ENCODE measurements at regions not wholly inside any gene's neighbourhood (a gene's known extent, or its start where the extent isn't known, plus 50 kb on each side); places are given as distances from the start of the nearest gene placed in this dataset.
A peak's percentile ranks its signal among the peaks of the same experiment; 100 is the strongest.

DNA sequence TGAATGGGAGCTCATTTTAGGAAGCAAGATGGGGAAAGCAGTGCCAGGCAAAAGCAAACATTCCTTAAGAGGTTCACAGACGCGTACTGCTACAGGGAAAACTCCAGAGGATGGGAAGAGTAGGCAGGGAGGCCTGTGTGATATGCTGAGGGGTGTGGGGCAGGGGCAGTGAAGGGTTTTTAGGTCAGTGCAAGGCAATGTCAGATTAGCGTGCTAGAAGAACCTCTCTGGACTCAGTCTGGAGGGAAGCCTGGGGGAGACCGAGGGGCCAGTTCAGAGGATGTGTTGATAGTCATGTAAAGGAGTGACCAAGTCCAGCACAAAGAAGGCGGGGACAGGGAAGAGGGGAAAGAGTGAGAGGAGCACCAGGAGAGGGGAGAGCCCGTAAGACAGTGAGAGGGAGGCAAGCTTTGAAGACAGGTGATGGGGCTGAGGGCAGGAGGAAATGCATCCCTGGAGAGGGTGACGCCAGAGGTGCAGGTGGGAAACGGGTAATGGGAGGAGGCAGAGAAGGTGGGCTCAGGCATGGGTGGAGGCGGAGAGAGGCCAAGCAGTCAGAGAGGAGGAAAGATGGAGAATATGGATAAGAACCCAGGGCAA, 134.5 kb downstream of the MTX3 start:
- 89 to 92% methylated on average over 9 of the region's 9 CpGs for WGBS, 2 donors
- intact Hi-C loops (cut with DNase I; ENCODE audit: low total_unique reads), result no loop called here
- no peak for TF ChIP-seq POLR2A (IDR thresholded peaks at IDR 0.05)
- TF ChIP-seq, protein P1, sequence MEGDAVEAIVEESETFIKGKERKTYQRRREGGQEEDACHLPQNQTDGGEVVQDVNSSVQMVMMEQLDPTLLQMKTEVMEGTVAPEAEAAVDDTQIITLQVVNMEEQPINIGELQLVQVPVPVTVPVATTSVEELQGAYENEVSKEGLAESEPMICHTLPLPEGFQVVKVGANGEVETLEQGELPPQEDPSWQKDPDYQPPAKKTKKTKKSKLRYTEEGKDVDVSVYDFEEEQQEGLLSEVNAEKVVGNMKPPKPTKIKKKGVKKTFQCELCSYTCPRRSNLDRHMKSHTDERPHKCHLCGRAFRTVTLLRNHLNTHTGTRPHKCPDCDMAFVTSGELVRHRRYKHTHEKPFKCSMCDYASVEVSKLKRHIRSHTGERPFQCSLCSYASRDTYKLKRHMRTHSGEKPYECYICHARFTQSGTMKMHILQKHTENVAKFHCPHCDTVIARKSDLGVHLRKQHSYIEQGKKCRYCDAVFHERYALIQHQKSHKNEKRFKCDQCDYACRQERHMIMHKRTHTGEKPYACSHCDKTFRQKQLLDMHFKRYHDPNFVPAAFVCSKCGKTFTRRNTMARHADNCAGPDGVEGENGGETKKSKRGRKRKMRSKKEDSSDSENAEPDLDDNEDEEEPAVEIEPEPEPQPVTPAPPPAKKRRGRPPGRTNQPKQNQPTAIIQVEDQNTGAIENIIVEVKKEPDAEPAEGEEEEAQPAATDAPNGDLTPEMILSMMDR (IDR thresholded peaks at IDR 0.05), result no peak
- H3K4me3 ChIP-seq (ENCODE audit: low read depth, poor library complexity, severe bottlenecking), result no peak overlapping the region
- DNase-seq (ENCODE audit: low spot score in 2 of 2), result peak in 1 of 2 donors; percentile 70

DNA sequence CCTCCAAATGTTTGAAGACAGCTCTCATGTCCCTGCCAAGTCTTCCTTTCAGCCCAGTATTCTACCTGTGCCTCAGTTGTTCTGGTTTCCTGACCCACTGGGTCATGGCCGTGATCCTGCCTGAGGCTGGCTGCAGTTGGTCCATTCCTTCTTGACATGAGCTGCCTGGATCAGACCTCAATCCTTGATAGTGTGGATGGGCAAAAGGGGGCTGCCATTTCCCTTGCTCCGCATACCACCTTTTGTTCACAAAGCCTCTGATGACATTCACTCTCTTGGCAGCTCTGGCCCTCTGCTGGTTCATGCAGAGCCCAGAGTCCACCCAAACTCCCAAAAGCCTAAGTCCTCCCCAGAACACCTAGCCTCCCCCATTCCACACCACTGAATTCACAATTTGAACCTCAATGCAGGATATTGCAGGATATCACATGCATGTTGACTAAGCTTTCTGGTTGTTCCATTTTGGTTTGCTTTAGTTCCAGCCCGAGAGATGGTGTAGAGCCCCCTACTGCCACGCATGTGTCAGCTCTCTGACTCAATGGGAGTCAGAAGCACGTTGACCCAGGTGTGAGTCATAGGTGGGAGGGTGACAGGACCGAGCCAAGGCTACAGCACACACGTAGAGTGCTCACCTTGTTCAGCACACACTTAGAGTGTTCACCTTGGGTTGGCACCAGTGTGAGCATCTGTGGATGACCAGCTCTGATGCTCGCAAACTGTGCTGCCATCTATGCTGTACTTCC, 137.2 kb downstream of the MTX3 start:
- TF ChIP-seq, protein P1 (IDR thresholded peaks at IDR 0.05), result no peak
- no peak for TF ChIP-seq POLR2A (IDR thresholded peaks at IDR 0.05)
- intact Hi-C loops (cut with DNase I; ENCODE audit: low total_unique reads), result no loop called here
- 77 to 87% methylated on average over 8 of the region's 8 CpGs for WGBS, 2 donors
- no peak overlapping the region for H3K4me3 ChIP-seq (ENCODE audit: low read depth, poor library complexity, severe bottlenecking)
- peak in 1 of 2 donors; percentile 28 for DNase-seq (ENCODE audit: low spot score in 2 of 2)

DNA sequence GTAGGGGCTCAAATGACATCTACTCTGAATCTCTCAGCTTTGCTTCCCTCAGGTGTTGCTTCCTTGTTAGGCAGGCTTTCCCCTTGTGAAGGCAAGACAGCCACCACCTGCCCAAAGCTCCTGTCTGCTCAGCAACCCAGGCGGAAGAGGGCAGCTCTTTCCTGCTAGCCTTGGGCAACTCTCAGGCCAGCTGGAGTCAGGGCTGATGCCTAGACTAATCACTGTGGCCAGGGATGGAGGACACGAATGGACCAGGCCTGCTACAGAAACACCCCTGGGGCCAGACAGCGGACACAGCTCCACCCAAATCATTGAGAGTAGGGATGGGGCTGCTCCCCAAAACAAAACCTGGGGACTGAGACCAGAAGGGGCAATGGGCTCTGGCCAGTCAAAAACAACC, 138.0 kb downstream of the MTX3 start:
- intact Hi-C loops (cut with DNase I; ENCODE audit: low total_unique reads), result no loop called here
- TF ChIP-seq POLR2A (IDR thresholded peaks at IDR 0.05), result no peak
- TF ChIP-seq, protein P1 (IDR thresholded peaks at IDR 0.05), result no peak
- no peak overlapping the region for H3K4me3 ChIP-seq (ENCODE audit: low read depth, poor library complexity, severe bottlenecking)
- WGBS, 2 donors, result 89 to 90% methylated on average over 3 of the region's 3 CpGs
- peak in 1 of 2 donors; percentile 52 for DNase-seq (ENCODE audit: low spot score in 2 of 2)

DNA sequence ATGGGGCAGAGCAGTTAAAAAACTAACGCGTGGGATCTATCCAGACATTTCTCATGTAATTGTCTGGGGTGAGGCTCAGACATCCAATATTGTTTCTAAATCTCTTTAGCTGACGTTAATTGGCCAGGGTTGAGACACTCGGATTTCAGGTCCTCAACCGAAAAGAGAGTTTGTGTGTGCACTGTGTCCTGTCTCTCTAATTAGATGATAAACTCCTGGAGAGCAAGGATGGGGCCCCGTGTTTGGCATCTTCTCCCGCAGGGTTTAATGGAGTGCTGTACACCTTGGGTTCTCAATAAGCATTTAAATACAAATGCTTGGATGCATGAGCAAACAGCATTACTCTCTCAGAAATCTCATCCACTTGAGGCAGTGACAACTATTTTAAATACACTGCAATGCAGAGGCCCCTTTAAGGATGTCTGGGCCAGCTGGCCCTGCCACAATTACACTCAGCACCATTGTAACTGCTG, 139.6 kb downstream of the MTX3 start:
- intact Hi-C loops (cut with DNase I; ENCODE audit: low total_unique reads), result no loop called here
- WGBS, 2 donors, result 70 to 76% methylated on average over 7 of the region's 7 CpGs
- TF ChIP-seq, protein P1 (IDR thresholded peaks at IDR 0.05), result no peak
- no peak for TF ChIP-seq POLR2A (IDR thresholded peaks at IDR 0.05)
- no peak overlapping the region for H3K4me3 ChIP-seq (ENCODE audit: low read depth, poor library complexity, severe bottlenecking)
- peak in 1 of 2 donors; percentile 14 for DNase-seq (ENCODE audit: low spot score in 2 of 2)

DNA sequence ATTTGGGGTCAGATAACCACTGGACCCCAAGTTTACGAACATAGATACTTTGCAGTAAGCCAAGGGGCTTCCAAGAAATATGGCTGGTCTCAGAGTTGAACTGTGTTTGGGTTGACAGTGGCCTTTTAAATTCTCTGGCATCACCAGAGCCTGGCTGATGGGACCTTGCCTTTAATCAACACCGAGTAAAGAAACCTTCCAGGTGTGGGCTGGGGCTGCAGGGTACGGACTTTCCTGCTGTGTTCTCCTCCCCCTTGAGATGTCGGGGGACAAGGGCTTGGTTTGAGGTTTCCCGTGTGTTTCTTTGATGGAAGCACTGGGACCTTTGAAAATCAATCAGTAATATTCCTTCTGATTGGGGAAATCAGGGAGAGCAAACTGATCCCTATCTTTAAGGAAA, 140.1 kb downstream of the MTX3 start:
- intact Hi-C loops (cut with DNase I; ENCODE audit: low total_unique reads), result no loop called here
- WGBS, 2 donors, result 72 to 86% methylated on average over 5 of the region's 5 CpGs
- peak in 1 of 2 donors; percentile 46 for DNase-seq (ENCODE audit: low spot score in 2 of 2)
- TF ChIP-seq, protein P1 (IDR thresholded peaks at IDR 0.05), result no peak
- no peak for TF ChIP-seq POLR2A (IDR thresholded peaks at IDR 0.05)
- no peak overlapping the region for H3K4me3 ChIP-seq (ENCODE audit: low read depth, poor library complexity, severe bottlenecking)
